Endothelial cell of umbilical vein (primary cell): ENCODE measurements at regions not wholly inside any gene's neighbourhood (a gene's known extent, or its start where the extent isn't known, plus 50 kb on each side); places are given as distances from the start of the nearest gene placed in this dataset.

Experiments used
- CTCF ChIP-seq, 2 donors: IDR thresholded peaks; 1 replicate in 1 of 2; 2 replicates in 1 of 2; pipeline ENCODE4 v1.5.1; 2011; ENCODE audit warnings: low read length in 2 of 2, mild to moderate bottlenecking in 2 of 2, moderate library complexity in 2 of 2, control low read depth in 1 of 2, inconsistent platforms in 1 of 2, low read depth in 1 of 2; ENCODE audit not compliant: insufficient read depth in 1 of 2; ENCODE audit errors: extremely low read depth in 1 of 2
- EZH2 ChIP-seq: IDR thresholded peaks from 2 replicates; pipeline ENCODE4 v1.6.1; 2012; ENCODE audit warnings: borderline replicate concordance, low read depth, mild to moderate bottlenecking, moderate library complexity, low read length, inconsistent platforms; ENCODE audit not compliant: severe bottlenecking
- GATA2 ChIP-seq: IDR thresholded peaks from 2 replicates; pipeline ENCODE4 v1.7.0; 2011; ENCODE audit warnings: low read depth, mild to moderate bottlenecking, moderate library complexity, mixed read lengths, low read length; ENCODE audit not compliant: insufficient read length, insufficient read depth
- POLR2A ChIP-seq: IDR thresholded peaks from 2 replicates; pipeline ENCODE4 v1.6.1; 2012; ENCODE audit warnings: low read depth, mild to moderate bottlenecking, control low read depth, low read length
- POLR2AphosphoS5 ChIP-seq: IDR thresholded peaks from 2 replicates; pipeline ENCODE4 v1.6.1; 2012; ENCODE audit warnings: low read depth, mild to moderate bottlenecking, control low read depth, low read length, moderate library complexity; ENCODE audit not compliant: insufficient read depth

GRCh38 chr7:17660116-17660515, 280.2 kb downstream of the SNX13 start:
- TF ChIP-seq CTCF (IDR thresholded peaks at IDR 0.05; ENCODE audit: extremely low read depth in 1 of 2, insufficient read depth in 1 of 2, low read depth in 1 of 2, low read length in 2 of 2) (no peak), GATA2 (no peak), POLR2A (no peak), POLR2AphosphoS5 (no peak), EZH2 (no peak)
